MM.1S (cell line): ENCODE measurements at regions not wholly inside any gene's neighbourhood (a gene's known extent, or its start where the extent isn't known, plus 50 kb on each side); places are given as distances from the start of the nearest gene placed in this dataset.

Source experiments
- CTCF ChIP-seq: fragments of 300-600 bp; sonication (generic); IDR thresholded peaks from 2 replicates; pipeline ENCODE4 v1.5.1; 2016; ENCODE audit warnings: antibody characterized with exemption, low read length, mixed read lengths
- EZH2 ChIP-seq: fragments of 300-600 bp; sonication (generic); optimal IDR thresholded peaks from 2 replicates; pipeline ENCODE3; 2017; ENCODE audit warnings: low read depth, mild to moderate bottlenecking, antibody characterized with exemption, low read length, mixed read lengths

- no peak for TF ChIP-seq CTCF
- no peak for TF ChIP-seq EZH2
Measured at GRCh38 chr5:105639068-105639467, 2031.7 kb downstream of the EFNA5 start.
